ENCODE measurements at regions not wholly inside any gene's neighbourhood (a gene's known extent, or its start where the extent isn't known, plus 50 kb on each side); places are given as distances from the start of the nearest gene placed in this dataset.

DNA sequence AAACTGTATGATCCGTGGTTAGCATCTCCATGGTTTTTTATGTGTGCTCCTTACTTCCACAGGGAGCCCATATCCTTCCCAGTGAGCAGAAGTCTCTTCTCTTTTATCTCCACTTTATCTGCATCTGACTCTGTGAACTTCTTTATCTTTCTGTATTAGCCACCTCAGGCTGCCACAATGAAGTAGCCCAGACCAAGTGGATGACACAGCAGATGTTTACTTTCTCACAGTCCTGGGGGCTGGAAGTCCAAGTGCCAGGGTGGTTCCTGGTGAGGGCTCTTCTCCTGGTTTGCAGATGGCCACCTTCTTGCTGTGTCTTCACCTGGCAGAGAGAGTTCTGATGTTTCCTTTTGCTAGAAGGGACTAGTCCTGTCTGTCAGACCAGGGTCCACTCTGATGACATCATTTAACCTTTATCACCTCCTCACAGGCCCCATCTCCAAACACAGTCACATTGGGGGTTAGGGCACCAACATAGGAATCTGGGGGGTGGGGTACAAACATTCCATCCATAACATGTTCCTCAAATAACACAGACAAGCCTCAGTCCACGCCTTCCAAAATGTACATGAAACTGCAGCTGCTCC, 108.5 kb upstream of the RNF32 start:
- TF ChIP-seq, protein P1, sequence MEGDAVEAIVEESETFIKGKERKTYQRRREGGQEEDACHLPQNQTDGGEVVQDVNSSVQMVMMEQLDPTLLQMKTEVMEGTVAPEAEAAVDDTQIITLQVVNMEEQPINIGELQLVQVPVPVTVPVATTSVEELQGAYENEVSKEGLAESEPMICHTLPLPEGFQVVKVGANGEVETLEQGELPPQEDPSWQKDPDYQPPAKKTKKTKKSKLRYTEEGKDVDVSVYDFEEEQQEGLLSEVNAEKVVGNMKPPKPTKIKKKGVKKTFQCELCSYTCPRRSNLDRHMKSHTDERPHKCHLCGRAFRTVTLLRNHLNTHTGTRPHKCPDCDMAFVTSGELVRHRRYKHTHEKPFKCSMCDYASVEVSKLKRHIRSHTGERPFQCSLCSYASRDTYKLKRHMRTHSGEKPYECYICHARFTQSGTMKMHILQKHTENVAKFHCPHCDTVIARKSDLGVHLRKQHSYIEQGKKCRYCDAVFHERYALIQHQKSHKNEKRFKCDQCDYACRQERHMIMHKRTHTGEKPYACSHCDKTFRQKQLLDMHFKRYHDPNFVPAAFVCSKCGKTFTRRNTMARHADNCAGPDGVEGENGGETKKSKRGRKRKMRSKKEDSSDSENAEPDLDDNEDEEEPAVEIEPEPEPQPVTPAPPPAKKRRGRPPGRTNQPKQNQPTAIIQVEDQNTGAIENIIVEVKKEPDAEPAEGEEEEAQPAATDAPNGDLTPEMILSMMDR (IDR thresholded peaks at IDR 0.05 in 4 of 5, conservative IDR thresholded peaks at IDR 0.05 in 1 of 5) = no peak
- no peak for TF ChIP-seq POLR2A (IDR thresholded peaks at IDR 0.05)

Data from gastrocnemius medialis (tissue), 4 donors.